Retinal pigment epithelial cell (primary cell): ENCODE measurements at regions not wholly inside any gene's neighbourhood (a gene's known extent, or its start where the extent isn't known, plus 50 kb on each side); places are given as distances from the start of the nearest gene placed in this dataset.

ENCODE experiments used
- DNase-seq: peaks from one replicate; pipeline ENCODE4 v3.0.0-alpha.2; 2010; ENCODE audit warnings: low read depth
- H3K4me3 ChIP-seq: 2 replicates; pipeline ENCODE4 v1.5.1; 2011; ENCODE audit warnings: mild to moderate bottlenecking, low read length, control low read depth, moderate library complexity
- TF ChIP-seq, protein P1 (sequence below): conservative IDR thresholded peaks from 2 replicates; pipeline ENCODE4 v1.5.1; 2011; ENCODE audit warnings: low read depth, low read length, control low read depth, inconsistent platforms

- TF ChIP-seq, protein P1, sequence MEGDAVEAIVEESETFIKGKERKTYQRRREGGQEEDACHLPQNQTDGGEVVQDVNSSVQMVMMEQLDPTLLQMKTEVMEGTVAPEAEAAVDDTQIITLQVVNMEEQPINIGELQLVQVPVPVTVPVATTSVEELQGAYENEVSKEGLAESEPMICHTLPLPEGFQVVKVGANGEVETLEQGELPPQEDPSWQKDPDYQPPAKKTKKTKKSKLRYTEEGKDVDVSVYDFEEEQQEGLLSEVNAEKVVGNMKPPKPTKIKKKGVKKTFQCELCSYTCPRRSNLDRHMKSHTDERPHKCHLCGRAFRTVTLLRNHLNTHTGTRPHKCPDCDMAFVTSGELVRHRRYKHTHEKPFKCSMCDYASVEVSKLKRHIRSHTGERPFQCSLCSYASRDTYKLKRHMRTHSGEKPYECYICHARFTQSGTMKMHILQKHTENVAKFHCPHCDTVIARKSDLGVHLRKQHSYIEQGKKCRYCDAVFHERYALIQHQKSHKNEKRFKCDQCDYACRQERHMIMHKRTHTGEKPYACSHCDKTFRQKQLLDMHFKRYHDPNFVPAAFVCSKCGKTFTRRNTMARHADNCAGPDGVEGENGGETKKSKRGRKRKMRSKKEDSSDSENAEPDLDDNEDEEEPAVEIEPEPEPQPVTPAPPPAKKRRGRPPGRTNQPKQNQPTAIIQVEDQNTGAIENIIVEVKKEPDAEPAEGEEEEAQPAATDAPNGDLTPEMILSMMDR = no peak
- DNase-seq = no peak
- H3K4me3 ChIP-seq = no peak overlapping the region
These were observed 379.8 kb upstream of the TMEFF2 start for GRCh38 chr2:192574552-192574951.

DNA sequence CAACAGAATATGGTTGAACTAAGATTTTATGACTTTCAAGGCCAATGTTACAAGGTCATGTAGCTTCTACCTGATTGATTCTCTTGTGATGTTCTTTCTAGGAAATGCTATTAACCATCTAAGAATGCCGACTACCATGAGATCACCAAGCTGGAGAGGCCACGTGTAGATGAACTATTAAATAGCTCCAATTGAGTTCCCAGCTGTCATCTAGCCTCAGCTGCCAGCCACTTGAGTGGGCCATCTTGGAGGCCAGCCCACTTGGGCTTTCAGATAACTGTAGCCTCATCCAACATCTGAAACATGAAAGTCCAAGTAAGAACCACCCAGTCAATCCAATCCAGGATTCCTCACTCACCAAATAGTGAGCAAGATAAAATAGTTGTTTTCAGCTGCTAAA is 376.9 kb upstream of the TMEFF2 start:
- TF ChIP-seq, protein P1 = no peak
- DNase-seq = no peak
- no peak overlapping the region for H3K4me3 ChIP-seq

- no peak for DNase-seq
- TF ChIP-seq, protein P1 = no peak
- H3K4me3 ChIP-seq = no peak overlapping the region
These were observed 376.1 kb upstream of the TMEFF2 start for GRCh38 chr2:192570788-192571187.

GRCh38 chr2:192566863-192567262 is 372.1 kb upstream of the TMEFF2 start:
- TF ChIP-seq, protein P1 = no peak
- DNase-seq = no peak
- H3K4me3 ChIP-seq = no peak overlapping the region

- DNase-seq = no peak
- no peak overlapping the region for H3K4me3 ChIP-seq
- TF ChIP-seq, protein P1 = no peak
These were observed 365.6 kb upstream of the TMEFF2 start for GRCh38 chr2:192560326-192560725.

DNA sequence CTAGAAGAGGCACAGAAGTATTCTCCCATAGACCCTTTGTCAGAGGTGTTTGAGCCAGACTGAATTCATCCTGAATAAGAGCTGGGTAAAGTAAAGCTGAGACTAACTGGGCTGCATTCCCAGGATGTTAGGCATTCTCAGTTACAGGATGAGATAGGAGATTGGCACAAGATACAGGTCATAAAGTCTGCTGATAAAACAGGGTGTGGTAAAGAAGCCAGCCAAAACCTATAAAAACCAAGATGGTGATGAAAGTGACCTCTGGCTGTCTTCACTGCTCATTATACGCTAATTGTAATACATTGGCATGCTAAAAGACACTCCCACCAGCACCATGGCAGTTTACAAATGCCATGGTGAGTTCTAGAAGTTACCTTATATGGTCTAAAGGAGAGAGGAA is 364.9 kb upstream of the TMEFF2 start:
- TF ChIP-seq, protein P1 = no peak
- H3K4me3 ChIP-seq = no peak overlapping the region
- DNase-seq = no peak

GRCh38 chr2:192558637-192559036 is 363.9 kb upstream of the TMEFF2 start:
- TF ChIP-seq, protein P1 = no peak
- no peak for DNase-seq
- no peak overlapping the region for H3K4me3 ChIP-seq
